ENCODE measurements at regions not wholly inside any gene's neighbourhood (a gene's known extent, or its start where the extent isn't known, plus 50 kb on each side); places are given as distances from the start of the nearest gene placed in this dataset.
"Not testable (repeated sequence)": the region's sequence is repeated elsewhere in the genome, so short reads cannot be mapped to it uniquely, and the experiment has no call there.

GRCh38 chr1:61028136-61028535, 54.2 kb upstream of the NFIA start:
- TF ChIP-seq CTCF (IDR thresholded peaks at IDR 0.05) (no peak), ZFX (IDR thresholded peaks at IDR 0.05; ENCODE audit: borderline replicate concordance) (no peak)

DNA sequence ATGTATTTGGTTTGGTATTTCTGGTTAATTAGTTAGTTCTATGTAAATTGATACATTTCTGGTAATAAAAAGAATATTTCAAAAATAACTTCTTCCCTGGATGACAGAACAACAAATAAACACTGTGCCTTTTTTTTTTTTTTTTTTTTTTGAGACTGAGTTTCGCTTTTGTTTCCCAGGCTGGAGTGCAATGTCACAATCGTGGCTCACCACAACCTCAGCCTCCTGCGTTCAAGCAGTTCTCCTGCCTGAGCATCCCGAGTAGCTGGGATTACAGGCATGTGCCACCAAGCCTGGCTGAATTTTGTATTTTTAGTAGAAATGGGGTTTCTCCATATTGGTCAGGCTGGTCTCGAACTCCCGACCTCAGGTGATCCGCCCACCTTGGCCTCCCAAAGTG, 64.3 kb upstream of the NFIA start:
- H3K27ac ChIP-seq, result not testable (repeated sequence)

More at GRCh38 chr1:61028136-61028535, 54.2 kb upstream of the NFIA start:
- no peak overlapping the region for H3K27ac ChIP-seq

DNA sequence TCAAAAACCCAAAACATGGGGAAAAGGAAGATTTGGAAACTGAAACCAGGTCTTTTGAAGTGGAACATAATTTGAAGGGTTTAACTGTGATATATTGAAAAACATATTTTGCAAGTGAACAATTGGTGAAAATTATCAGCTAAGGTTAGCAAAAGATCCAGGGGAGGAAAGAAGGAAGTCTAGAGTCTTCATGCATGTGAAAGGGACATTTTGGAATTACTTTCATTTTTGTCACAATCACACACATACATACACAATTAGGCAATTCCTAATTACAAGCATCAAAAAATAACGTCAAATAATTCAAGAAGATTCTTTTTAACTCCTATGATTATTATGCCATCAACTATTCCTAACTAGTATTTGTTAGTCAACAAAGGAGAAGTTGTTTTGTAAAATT, 64.7 kb upstream of the NFIA start:
- H3K27ac ChIP-seq, result no peak overlapping the region
- no peak for TF ChIP-seq ZFX (IDR thresholded peaks at IDR 0.05; ENCODE audit: borderline replicate concordance)
- no peak for TF ChIP-seq CTCF (IDR thresholded peaks at IDR 0.05)

DNA sequence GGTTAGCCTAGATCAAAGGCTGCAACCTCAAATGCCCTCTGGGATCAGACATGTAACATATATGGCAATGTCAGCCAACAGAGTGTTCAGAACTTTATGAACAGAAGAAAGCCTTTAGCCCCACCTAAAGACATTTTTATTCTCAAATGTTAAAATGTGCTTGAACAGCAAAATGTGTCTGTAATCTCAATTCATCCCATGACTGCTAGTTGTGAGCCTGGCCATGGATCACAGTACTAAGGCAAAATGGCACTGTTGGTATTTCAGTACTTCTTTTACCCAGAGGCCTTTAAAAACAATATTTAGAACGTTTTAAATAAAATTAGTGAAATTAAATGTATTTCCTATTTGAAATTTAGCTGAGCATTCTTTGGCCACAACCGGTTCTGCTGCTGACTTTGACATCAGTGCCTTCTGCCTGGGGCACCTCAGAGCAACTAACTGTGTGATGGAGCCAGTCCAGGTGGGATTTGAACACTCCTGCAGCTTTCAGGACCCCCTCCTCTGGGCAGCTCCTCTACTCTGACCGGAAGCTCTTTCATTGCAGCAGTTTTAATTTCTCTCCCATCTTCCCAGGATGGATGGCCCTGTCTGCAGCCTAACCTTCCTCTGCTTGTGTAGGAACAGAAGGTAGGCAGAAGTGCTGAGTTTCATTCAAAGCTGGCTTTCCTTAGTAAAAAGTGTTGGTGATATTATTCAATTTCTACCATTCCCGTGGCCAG, 68.3 kb upstream of the NFIA start:
- no peak for TF ChIP-seq ZFX (IDR thresholded peaks at IDR 0.05; ENCODE audit: borderline replicate concordance)
- no peak for TF ChIP-seq CTCF (IDR thresholded peaks at IDR 0.05)
- H3K27ac ChIP-seq, result no peak overlapping the region

GRCh38 chr1:61013189-61013945, 69.0 kb upstream of the NFIA start:
- TF ChIP-seq ZFX (IDR thresholded peaks at IDR 0.05; ENCODE audit: borderline replicate concordance) (no peak), CTCF (IDR thresholded peaks at IDR 0.05) (no peak)
- H3K27ac ChIP-seq, result no peak overlapping the region

GRCh38 chr1:61012341-61012761, 70.0 kb upstream of the NFIA start:
- TF ChIP-seq ZFX (IDR thresholded peaks at IDR 0.05; ENCODE audit: borderline replicate concordance) (no peak), CTCF (IDR thresholded peaks at IDR 0.05) (no peak)
- no peak overlapping the region for H3K27ac ChIP-seq

DNA sequence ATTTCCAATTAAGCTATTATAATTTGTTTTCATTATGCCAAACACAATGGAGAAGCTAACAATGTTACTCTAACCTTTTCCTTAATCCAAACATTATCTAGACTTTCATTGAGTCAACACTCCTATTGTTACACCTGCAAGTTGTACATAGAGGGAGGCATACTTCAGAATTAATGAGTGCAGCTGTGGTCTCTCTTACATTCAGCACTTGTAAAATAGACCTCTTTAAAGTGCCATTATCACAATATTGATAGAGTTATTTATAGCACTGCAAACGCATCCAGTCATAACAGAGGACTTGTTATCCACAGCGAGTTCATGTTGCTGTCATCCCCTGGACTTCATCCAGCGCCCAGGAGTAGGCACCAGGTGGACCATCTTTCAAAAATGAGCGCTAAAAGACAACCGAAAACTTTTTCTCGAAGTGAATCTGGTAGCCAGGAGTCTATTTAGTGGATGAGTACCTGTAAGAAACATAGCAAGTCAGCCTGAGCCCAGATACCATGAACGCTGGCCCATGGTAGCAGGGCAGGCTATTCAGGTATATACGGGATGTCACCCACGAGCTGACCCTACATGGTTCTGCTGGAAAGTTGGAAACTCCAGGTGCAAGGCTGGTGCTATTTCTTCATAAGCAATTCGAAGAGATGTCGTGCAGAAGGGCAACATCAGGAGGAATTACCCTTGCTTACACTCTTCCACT, 70.6 kb upstream of the NFIA start:
- H3K27ac ChIP-seq, result no peak overlapping the region
- TF ChIP-seq ZFX (IDR thresholded peaks at IDR 0.05; ENCODE audit: borderline replicate concordance), result no peak
- TF ChIP-seq CTCF (IDR thresholded peaks at IDR 0.05), result no peak
